Erythroblast (primary cell): ENCODE measurements at regions not wholly inside any gene's neighbourhood (a gene's known extent, or its start where the extent isn't known, plus 50 kb on each side); places are given as distances from the start of the nearest gene placed in this dataset.

Experiments used
- GATA1 ChIP-seq: IDR thresholded peaks from 2 replicates; pipeline ENCODE4 v1.6.1; 2011; ENCODE audit warnings: low read depth, mild to moderate bottlenecking, control low read depth, low read length, moderate library complexity
- POLR2A ChIP-seq: IDR thresholded peaks from 2 replicates; pipeline ENCODE4 v1.6.1; 2011; ENCODE audit warnings: mild to moderate bottlenecking, low read length

DNA sequence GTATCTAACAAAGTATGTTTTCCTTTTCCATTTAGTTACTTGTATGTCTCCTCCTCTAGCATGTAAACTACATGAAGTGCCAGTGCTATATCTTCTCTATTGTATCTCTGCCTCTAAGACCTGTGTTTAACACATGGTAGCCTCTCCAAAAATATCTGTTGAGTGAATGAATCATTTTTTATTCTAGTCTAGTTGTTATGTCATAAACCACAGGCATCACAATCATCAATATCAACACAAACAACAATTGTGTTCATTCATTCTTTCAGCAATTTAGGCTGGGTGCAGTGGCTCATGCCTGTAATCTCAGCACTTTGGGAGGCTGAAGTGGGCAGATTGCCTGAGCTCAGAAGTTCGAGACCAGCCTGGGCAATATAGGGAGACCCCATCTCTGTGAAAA lies 111.6 kb upstream of the EYA4 start:
- TF ChIP-seq GATA1, result no peak
- TF ChIP-seq POLR2A, result no peak
